ENCODE measurements at regions not wholly inside any gene's neighbourhood (a gene's known extent, or its start where the extent isn't known, plus 50 kb on each side); places are given as distances from the start of the nearest gene placed in this dataset.
A peak's percentile ranks its signal among the peaks of the same experiment; 100 is the strongest.

DNA sequence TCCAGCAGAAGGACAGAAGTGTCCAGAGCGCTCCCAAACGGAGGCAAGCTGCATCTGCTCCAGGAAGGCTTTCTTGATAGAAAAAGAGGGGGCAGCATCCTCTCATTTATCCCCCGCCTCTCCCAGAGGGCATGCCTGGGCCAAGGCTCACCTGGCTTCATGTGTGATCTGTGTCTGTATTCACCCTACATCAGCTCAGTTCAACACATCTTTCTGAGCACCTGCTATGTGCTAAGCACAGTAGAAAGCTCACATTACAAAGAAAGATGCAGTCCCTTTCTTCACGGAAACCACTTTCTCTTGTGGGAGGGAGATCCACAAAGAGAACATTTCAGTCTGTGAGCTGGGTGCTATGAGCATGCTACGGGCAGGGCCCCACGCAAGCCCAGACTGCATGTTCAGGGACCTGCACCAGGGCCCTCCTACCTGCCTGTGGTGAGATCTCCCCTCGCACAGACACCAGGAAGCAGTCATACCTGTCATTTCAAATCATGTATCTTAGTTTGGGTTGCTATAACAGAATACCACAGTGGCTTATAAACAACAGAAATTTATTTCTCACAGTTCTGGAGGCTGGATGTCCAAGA, 90.7 kb downstream of the PDCL3 start:
- TF ChIP-seq, protein P1, sequence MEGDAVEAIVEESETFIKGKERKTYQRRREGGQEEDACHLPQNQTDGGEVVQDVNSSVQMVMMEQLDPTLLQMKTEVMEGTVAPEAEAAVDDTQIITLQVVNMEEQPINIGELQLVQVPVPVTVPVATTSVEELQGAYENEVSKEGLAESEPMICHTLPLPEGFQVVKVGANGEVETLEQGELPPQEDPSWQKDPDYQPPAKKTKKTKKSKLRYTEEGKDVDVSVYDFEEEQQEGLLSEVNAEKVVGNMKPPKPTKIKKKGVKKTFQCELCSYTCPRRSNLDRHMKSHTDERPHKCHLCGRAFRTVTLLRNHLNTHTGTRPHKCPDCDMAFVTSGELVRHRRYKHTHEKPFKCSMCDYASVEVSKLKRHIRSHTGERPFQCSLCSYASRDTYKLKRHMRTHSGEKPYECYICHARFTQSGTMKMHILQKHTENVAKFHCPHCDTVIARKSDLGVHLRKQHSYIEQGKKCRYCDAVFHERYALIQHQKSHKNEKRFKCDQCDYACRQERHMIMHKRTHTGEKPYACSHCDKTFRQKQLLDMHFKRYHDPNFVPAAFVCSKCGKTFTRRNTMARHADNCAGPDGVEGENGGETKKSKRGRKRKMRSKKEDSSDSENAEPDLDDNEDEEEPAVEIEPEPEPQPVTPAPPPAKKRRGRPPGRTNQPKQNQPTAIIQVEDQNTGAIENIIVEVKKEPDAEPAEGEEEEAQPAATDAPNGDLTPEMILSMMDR (IDR thresholded peaks at IDR 0.05): no peak
- DNase-seq (ENCODE audit: extremely low spot score, unreplicated experiment): peak; percentile 54
- Mint-ChIP-seq H3K27me3 (ENCODE audit: unreplicated experiment) (peaks cover 50% of the 10 kb centered on the region), H3K4me3 (ENCODE audit: unreplicated experiment) (no peak overlapping the region), H3K27ac (ENCODE audit: unreplicated experiment) (no peak overlapping the region), H3K4me1 (ENCODE audit: unreplicated experiment) (no peaks in the 10 kb centered on the region), H3K36me3 (ENCODE audit: unreplicated experiment) (no peaks in the 10 kb centered on the region), H3K9me3 (ENCODE audit: unreplicated experiment) (peaks cover 5% of the 10 kb centered on the region)

DNA sequence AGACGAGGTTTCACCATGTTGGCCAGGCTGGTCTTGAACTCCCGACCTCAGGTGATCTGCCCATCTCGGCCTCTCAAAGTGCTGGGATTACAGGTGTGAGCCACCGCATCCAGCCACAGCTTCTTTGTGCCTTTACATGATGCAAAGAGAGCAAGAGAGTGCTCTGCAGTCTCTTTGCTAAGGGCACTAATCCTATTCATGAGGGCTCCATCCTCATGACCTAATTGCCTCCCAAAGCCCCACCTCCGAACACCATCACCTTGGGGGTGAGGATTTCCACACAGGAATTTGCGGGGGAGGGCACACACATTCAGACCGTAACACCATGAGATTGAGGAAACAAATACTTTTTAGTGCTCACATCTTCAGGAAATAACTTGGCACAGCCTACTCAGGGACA, 91.8 kb downstream of the PDCL3 start:
- TF ChIP-seq, protein P1 (IDR thresholded peaks at IDR 0.05): no peak
- Mint-ChIP-seq H3K36me3 (ENCODE audit: unreplicated experiment) (no peaks in the 10 kb centered on the region), H3K27me3 (ENCODE audit: unreplicated experiment) (peaks cover 54% of the 10 kb centered on the region), H3K4me3 (ENCODE audit: unreplicated experiment) (no peak overlapping the region), H3K27ac (ENCODE audit: unreplicated experiment) (no peak overlapping the region), H3K4me1 (ENCODE audit: unreplicated experiment) (no peaks in the 10 kb centered on the region), H3K9me3 (ENCODE audit: unreplicated experiment) (peaks cover 5% of the 10 kb centered on the region)
- no peak for DNase-seq (ENCODE audit: extremely low spot score, unreplicated experiment)

DNA sequence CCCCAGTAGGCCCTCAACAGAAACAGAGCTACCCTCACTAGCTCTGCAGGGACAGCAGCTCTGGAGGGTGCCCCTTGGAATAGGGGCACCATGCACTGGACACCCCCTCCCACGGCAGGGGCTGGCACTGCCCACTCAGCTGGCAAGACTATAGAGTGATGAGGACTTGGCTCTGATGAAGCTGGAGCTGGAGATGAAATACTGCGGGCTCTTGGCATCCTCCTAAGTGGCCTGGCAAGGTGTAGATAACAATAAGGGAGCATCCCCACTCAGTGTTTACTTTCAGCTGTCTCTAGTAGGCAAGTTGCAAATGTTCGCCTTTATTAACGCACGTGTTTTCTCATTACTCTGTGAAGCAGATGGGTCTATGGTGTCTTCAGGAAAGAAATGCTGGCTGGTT, 92.7 kb downstream of the PDCL3 start:
- TF ChIP-seq, protein P1 (IDR thresholded peaks at IDR 0.05): no peak
- DNase-seq (ENCODE audit: extremely low spot score, unreplicated experiment): peak; percentile 54
- peaks cover 5% of the 10 kb centered on the region for H3K9me3 Mint-ChIP-seq (ENCODE audit: unreplicated experiment)
- H3K4me1 Mint-ChIP-seq (ENCODE audit: unreplicated experiment): no peaks in the 10 kb centered on the region
- H3K36me3 Mint-ChIP-seq (ENCODE audit: unreplicated experiment): no peaks in the 10 kb centered on the region
- no peak overlapping the region for H3K27ac Mint-ChIP-seq (ENCODE audit: unreplicated experiment)
- no peak overlapping the region for H3K4me3 Mint-ChIP-seq (ENCODE audit: unreplicated experiment)
- peaks cover 57% of the 10 kb centered on the region for H3K27me3 Mint-ChIP-seq (ENCODE audit: unreplicated experiment)

DNA sequence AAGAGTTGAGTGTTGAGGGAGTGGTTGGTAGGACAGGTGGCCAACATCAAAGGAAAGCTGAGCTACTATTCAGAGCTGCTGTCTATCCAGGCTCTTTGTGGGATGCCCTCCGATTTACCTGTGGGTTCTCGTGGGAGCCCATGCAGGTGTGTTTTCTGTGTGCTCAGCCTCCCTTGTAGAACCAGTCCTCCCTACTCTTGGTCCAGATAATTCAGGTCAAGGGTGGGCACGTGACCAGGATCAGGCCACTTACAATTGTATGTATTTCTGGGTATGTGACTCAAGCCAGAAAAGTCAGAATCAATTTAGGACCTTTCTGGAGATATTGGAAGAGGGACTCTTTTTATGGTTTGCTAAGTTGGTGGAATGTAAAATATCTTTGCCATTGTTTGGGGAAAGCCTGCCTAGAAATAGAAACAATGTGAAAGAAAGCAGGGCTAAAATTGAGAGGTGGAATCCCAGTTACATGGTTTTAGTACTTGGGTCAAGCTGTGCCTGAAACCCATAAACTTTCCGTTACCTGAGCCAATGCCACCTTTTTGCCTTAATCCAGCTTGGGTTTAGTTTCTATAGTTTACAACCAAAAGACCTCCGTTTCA, 93.2 kb downstream of the PDCL3 start:
- H3K4me3 Mint-ChIP-seq (ENCODE audit: unreplicated experiment): no peak overlapping the region
- DNase-seq (ENCODE audit: extremely low spot score, unreplicated experiment): no peak
- no peak overlapping the region for H3K27ac Mint-ChIP-seq (ENCODE audit: unreplicated experiment)
- no peaks in the 10 kb centered on the region for H3K4me1 Mint-ChIP-seq (ENCODE audit: unreplicated experiment)
- no peaks in the 10 kb centered on the region for H3K36me3 Mint-ChIP-seq (ENCODE audit: unreplicated experiment)
- H3K9me3 Mint-ChIP-seq (ENCODE audit: unreplicated experiment): peaks cover under 1% of the 10 kb centered on the region
- peaks cover 54% of the 10 kb centered on the region for H3K27me3 Mint-ChIP-seq (ENCODE audit: unreplicated experiment)
- TF ChIP-seq, protein P1 (IDR thresholded peaks at IDR 0.05): no peak

DNA sequence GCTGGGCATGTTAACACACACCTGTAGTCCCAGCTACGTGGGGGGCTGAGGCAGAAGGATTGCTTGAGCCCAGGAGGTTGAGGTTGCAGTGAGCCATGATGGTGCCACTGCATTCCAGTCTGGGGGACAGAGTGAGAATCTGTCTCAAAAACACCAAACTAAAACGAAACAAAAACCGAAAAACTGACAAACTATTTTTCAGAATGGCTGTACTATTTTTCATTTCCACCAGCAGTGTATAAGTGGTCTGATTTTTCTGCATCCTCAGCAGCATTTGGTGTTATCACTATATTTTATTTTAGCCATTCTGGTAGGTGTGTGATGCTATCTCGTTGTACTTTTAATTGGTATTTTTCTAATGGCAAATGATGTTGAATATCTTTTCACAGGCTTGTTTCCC, 95.2 kb downstream of the PDCL3 start:
- DNase-seq (ENCODE audit: extremely low spot score, unreplicated experiment): no peak
- Mint-ChIP-seq H3K4me3 (ENCODE audit: unreplicated experiment) (no peak overlapping the region), H3K27ac (ENCODE audit: unreplicated experiment) (no peak overlapping the region), H3K27me3 (ENCODE audit: unreplicated experiment) (peaks cover 57% of the 10 kb centered on the region), H3K4me1 (ENCODE audit: unreplicated experiment) (no peaks in the 10 kb centered on the region), H3K9me3 (ENCODE audit: unreplicated experiment) (no peaks in the 10 kb centered on the region), H3K36me3 (ENCODE audit: unreplicated experiment) (no peaks in the 10 kb centered on the region)
- TF ChIP-seq, protein P1 (IDR thresholded peaks at IDR 0.05): no peak

Measured in osteocyte (in vitro differentiated cells).